ENCODE measurements at regions not wholly inside any gene's neighbourhood (a gene's known extent, or its start where the extent isn't known, plus 50 kb on each side); places are given as distances from the start of the nearest gene placed in this dataset.

GRCh38 chr9:109576762-109577161, 78.7 kb upstream of the PTPN3 start:
- Histone ChIP-seq H3K27me3 (ENCODE audit: insufficient read depth, low read depth) (no peaks in the 10 kb centered on the region), H3F3A (ENCODE audit: insufficient read depth, low read depth) (no peaks in the 10 kb centered on the region; the same call in 1 of the 2 replicates), H3K9me3 (ENCODE audit: insufficient read depth, low read depth) (0 out of 2 replicates have a peak, but pooled peaks cover 3% of the 10 kb centered on the region), H3K27ac (no peak overlapping the region), H3K4me3 (no peak overlapping the region), H4K20me1 (ENCODE audit: insufficient read depth) (no peaks in the 10 kb centered on the region), H3K4me2 (no peak overlapping the region), H2AFZ (no peak overlapping the region), H3K9me2 (ENCODE audit: insufficient read depth) (no peaks in the 10 kb centered on the region), H3K36me3 (ENCODE audit: low read depth) (no peaks in the 10 kb centered on the region), H3K4me1 (replicated peaks; ENCODE audit: insufficient read depth) (no peaks in the 10 kb centered on the region), H3K79me2 (ENCODE audit: low read depth) (no peaks in the 10 kb centered on the region)
- no peak for TF ChIP-seq CTCF (conservative IDR thresholded peaks at IDR 0.05)
- no peak for TF ChIP-seq EZH2 (IDR thresholded peaks at IDR 0.05; ENCODE audit: low read depth)
- intact Hi-C loops (cut with micrococcal nuclease; ENCODE audit: unreplicated experiment): no loop called here
- POLR2A ChIA-PET (ENCODE audit: unreplicated experiment): interaction anchor here (0.6 kb wide), 1 partner anchor 55 kb away, joined by 3 read pairs; no protein-coding TSS in a partner anchor
- BruUV-seq (replicated peaks): no TSS peak
- no peak for DNase-seq
- CTCF ChIA-PET: no interaction called here

GRCh38 chr9:109579191-109579948, 81.3 kb upstream of the PTPN3 start:
- no peak for DNase-seq
- intact Hi-C loops (cut with micrococcal nuclease; ENCODE audit: unreplicated experiment): no loop called here
- no peaks in the 10 kb centered on the region for H3K79me2 ChIP-seq (ENCODE audit: low read depth)
- no peak overlapping the region for H3K27ac ChIP-seq
- no peak overlapping the region for H3K4me2 ChIP-seq
- POLR2A ChIA-PET (ENCODE audit: unreplicated experiment): no interaction called here
- CTCF ChIA-PET: no interaction called here
- BruUV-seq (replicated peaks): no TSS peak
- H3K27me3 ChIP-seq (ENCODE audit: insufficient read depth, low read depth): no peaks in the 10 kb centered on the region
- no peak overlapping the region for H2AFZ ChIP-seq
- H3K9me3 ChIP-seq (ENCODE audit: insufficient read depth, low read depth): 0 out of 2 replicates have a peak, but pooled peaks cover 3% of the 10 kb centered on the region
- no peaks in the 10 kb centered on the region for H3K36me3 ChIP-seq (ENCODE audit: low read depth)
- TF ChIP-seq EZH2 (IDR thresholded peaks at IDR 0.05; ENCODE audit: low read depth) (no peak), CTCF (conservative IDR thresholded peaks at IDR 0.05) (no peak)
- H3K9me2 ChIP-seq (ENCODE audit: insufficient read depth): no peaks in the 10 kb centered on the region
- no peaks in the 10 kb centered on the region; the same call in 1 of the 2 replicates for H3F3A ChIP-seq (ENCODE audit: insufficient read depth, low read depth)
- no peaks in the 10 kb centered on the region for H4K20me1 ChIP-seq (ENCODE audit: insufficient read depth)
- no peaks in the 10 kb centered on the region for H3K4me1 ChIP-seq (replicated peaks; ENCODE audit: insufficient read depth)
- H3K4me3 ChIP-seq: no peak overlapping the region

GRCh38 chr9:109582386-109582785, 84.3 kb upstream of the PTPN3 start:
- Histone ChIP-seq H3K79me2 (ENCODE audit: low read depth) (no peaks in the 10 kb centered on the region), H3K4me3 (no peak overlapping the region), H4K20me1 (ENCODE audit: insufficient read depth) (no peaks in the 10 kb centered on the region), H3K4me1 (replicated peaks; ENCODE audit: insufficient read depth) (no peaks in the 10 kb centered on the region), H3K9me3 (ENCODE audit: insufficient read depth, low read depth) (no peaks in the 10 kb centered on the region), H3K27ac (no peak overlapping the region), H3K27me3 (ENCODE audit: insufficient read depth, low read depth) (no peaks in the 10 kb centered on the region), H3K36me3 (ENCODE audit: low read depth) (no peaks in the 10 kb centered on the region), H3F3A (ENCODE audit: insufficient read depth, low read depth) (no peaks in the 10 kb centered on the region; the same call in 1 of the 2 replicates), H2AFZ (no peak overlapping the region), H3K4me2 (no peak overlapping the region), H3K9me2 (ENCODE audit: insufficient read depth) (no peaks in the 10 kb centered on the region)
- POLR2A ChIA-PET (ENCODE audit: unreplicated experiment): no interaction called here
- TF ChIP-seq CTCF (conservative IDR thresholded peaks at IDR 0.05) (no peak), EZH2 (IDR thresholded peaks at IDR 0.05; ENCODE audit: low read depth) (no peak)
- BruUV-seq (replicated peaks): no TSS peak
- CTCF ChIA-PET: no interaction called here
- intact Hi-C loops (cut with micrococcal nuclease; ENCODE audit: unreplicated experiment): no loop called here
- DNase-seq: no peak
